ENCODE measurements at regions not wholly inside any gene's neighbourhood (a gene's known extent, or its start where the extent isn't known, plus 50 kb on each side); places are given as distances from the start of the nearest gene placed in this dataset.

- DNase-seq (ENCODE audit: low spot score) = no peak
- TF ChIP-seq EZH2 (IDR thresholded peaks at IDR 0.05) (no peak), CTCF (IDR thresholded peaks at IDR 0.05) (no peak), EZH2phosphoT487 (IDR thresholded peaks at IDR 0.05) (no peak)
- no peaks in the 10 kb centered on the region for H3K36me3 ChIP-seq
- Mint-ChIP-seq H3K27me3 (ENCODE audit: insufficient read depth, low read depth) (peaks cover 6% of the 10 kb centered on the region), H3K9me3 (no peaks in the 10 kb centered on the region), H3K36me3 (no peaks in the 10 kb centered on the region), H3K27ac (no peak overlapping the region), H3K4me1 (no peaks in the 10 kb centered on the region), H3K4me3 (no peak overlapping the region)
- no peak overlapping the region for H3K9ac ChIP-seq
- no peaks in the 10 kb centered on the region for H3F3A ChIP-seq (ENCODE audit: low read depth)
- no peaks in the 10 kb centered on the region for H3K27me3 ChIP-seq
- H3K4me2 ChIP-seq = no peak overlapping the region
- H3K4me1 ChIP-seq = peaks cover 5% of the 10 kb centered on the region
- H3K4me3 ChIP-seq = no peak overlapping the region
- H3K9me3 ChIP-seq (ENCODE audit: low read depth) = no peaks in the 10 kb centered on the region
- no peaks in the 10 kb centered on the region for H4K20me1 ChIP-seq (ENCODE audit: low read depth)
- H2AFZ ChIP-seq (replicated peaks) = no peak overlapping the region
- H3K27ac ChIP-seq = no peak overlapping the region
- no peaks in the 10 kb centered on the region for H3K79me2 ChIP-seq (ENCODE audit: low read depth)
These were observed 85.0 kb upstream of the CREB1 start for GRCh38 chr2:207444756-207445155.

- H3K27me3 ChIP-seq = no peaks in the 10 kb centered on the region
- no peak overlapping the region for H3K4me2 ChIP-seq
- H3K9ac ChIP-seq = no peak overlapping the region
- H3K4me1 ChIP-seq = peaks cover 13% of the 10 kb centered on the region
- Mint-ChIP-seq H3K27me3 (ENCODE audit: insufficient read depth, low read depth) (peaks cover 4% of the 10 kb centered on the region), H3K27ac (no peak overlapping the region), H3K9me3 (no peaks in the 10 kb centered on the region), H3K4me3 (no peak overlapping the region), H3K36me3 (no peaks in the 10 kb centered on the region), H3K4me1 (no peaks in the 10 kb centered on the region)
- no peaks in the 10 kb centered on the region for H4K20me1 ChIP-seq (ENCODE audit: low read depth)
- peak overlapping the region; percentile 28 for H2AFZ ChIP-seq (replicated peaks)
- TF ChIP-seq EZH2 (IDR thresholded peaks at IDR 0.05) = no peak
- TF ChIP-seq CTCF (IDR thresholded peaks at IDR 0.05) = no peak
- no peak for TF ChIP-seq EZH2phosphoT487 (IDR thresholded peaks at IDR 0.05)
- no peaks in the 10 kb centered on the region for H3K79me2 ChIP-seq (ENCODE audit: low read depth)
- H3K9me3 ChIP-seq (ENCODE audit: low read depth) = no peaks in the 10 kb centered on the region
- H3K36me3 ChIP-seq = no peaks in the 10 kb centered on the region
- no peaks in the 10 kb centered on the region for H3F3A ChIP-seq (ENCODE audit: low read depth)
- no peak overlapping the region for H3K4me3 ChIP-seq
- DNase-seq (ENCODE audit: low spot score) = no peak
- H3K27ac ChIP-seq = no peak overlapping the region
These were observed 83.1 kb upstream of the CREB1 start for GRCh38 chr2:207446653-207447052.

- Mint-ChIP-seq H3K27ac (no peak overlapping the region), H3K36me3 (no peaks in the 10 kb centered on the region), H3K4me1 (no peaks in the 10 kb centered on the region), H3K4me3 (no peak overlapping the region), H3K27me3 (ENCODE audit: insufficient read depth, low read depth) (peaks cover 4% of the 10 kb centered on the region), H3K9me3 (peaks cover 3% of the 10 kb centered on the region)
- no peaks in the 10 kb centered on the region for H3K9me3 ChIP-seq (ENCODE audit: low read depth)
- TF ChIP-seq CTCF (IDR thresholded peaks at IDR 0.05) (no peak), EZH2 (IDR thresholded peaks at IDR 0.05) (no peak), EZH2phosphoT487 (IDR thresholded peaks at IDR 0.05) (no peak)
- no peak for DNase-seq (ENCODE audit: low spot score)
- peaks cover 13% of the 10 kb centered on the region for H3K4me1 ChIP-seq
- no peak overlapping the region for H2AFZ ChIP-seq (replicated peaks)
- no peaks in the 10 kb centered on the region for H3F3A ChIP-seq (ENCODE audit: low read depth)
- no peaks in the 10 kb centered on the region for H3K36me3 ChIP-seq
- H3K27me3 ChIP-seq = no peaks in the 10 kb centered on the region
- no peak overlapping the region for H3K27ac ChIP-seq
- no peak overlapping the region for H3K4me2 ChIP-seq
- H3K4me3 ChIP-seq = no peak overlapping the region
- H4K20me1 ChIP-seq (ENCODE audit: low read depth) = no peaks in the 10 kb centered on the region
- H3K79me2 ChIP-seq (ENCODE audit: low read depth) = no peaks in the 10 kb centered on the region
- no peak overlapping the region for H3K9ac ChIP-seq
These were observed 81.8 kb upstream of the CREB1 start for GRCh38 chr2:207448006-207448405.

Data from neural progenitor cell (in vitro differentiated cells).